ENCODE measurements at regions not wholly inside any gene's neighbourhood (a gene's known extent, or its start where the extent isn't known, plus 50 kb on each side); places are given as distances from the start of the nearest gene placed in this dataset.

DNA sequence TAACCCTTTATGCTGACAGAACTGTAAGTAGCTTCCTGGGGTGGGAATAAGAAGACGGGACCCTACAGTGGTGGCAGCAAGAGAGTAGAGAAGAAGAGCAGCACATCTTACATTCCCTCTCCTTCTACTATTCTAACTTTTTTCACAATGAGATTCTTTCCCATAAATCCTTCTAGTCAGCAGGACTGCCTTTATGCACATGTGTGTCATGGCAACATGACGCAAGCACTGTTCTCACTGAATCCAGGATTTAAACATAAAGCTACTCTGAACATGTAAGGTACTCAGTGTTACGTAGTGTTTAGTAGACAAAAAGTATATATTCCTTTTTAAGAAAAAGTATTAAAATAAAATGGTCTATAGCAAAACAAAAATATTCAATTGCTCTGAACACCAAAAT, 309.7 kb upstream of the LYPLAL1 start:
- FAIRE-seq (no peak), DNase-seq (ENCODE audit: low spot score) (no peak)

- FAIRE-seq = no peak
- no peak for DNase-seq (ENCODE audit: low spot score)
Observed at GRCh38 chr1:218865591-218865990, 308.1 kb upstream of the LYPLAL1 start.

- no peak for DNase-seq (ENCODE audit: low spot score)
- no peak for FAIRE-seq
Observed at GRCh38 chr1:218866507-218866906, 307.2 kb upstream of the LYPLAL1 start.

DNA sequence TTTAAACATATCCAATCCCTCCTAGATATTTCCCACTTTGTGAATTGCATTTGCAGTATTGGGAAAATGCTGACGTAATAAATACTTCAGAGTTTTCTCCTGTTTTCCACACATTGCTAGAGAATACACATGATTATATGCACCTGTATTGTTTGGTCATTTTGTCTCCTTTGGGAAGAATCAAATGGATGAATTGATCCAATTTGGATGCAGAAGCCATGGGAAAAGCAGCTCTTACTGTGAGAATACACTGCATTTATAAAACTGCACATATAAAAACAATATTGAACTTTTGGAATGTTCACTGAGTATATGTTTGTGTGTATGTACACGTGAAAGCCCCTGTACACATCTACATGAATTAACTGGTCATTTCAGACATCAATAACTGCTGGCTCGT, 306.6 kb upstream of the LYPLAL1 start:
- FAIRE-seq = no peak
- DNase-seq (ENCODE audit: low spot score) = no peak

DNA sequence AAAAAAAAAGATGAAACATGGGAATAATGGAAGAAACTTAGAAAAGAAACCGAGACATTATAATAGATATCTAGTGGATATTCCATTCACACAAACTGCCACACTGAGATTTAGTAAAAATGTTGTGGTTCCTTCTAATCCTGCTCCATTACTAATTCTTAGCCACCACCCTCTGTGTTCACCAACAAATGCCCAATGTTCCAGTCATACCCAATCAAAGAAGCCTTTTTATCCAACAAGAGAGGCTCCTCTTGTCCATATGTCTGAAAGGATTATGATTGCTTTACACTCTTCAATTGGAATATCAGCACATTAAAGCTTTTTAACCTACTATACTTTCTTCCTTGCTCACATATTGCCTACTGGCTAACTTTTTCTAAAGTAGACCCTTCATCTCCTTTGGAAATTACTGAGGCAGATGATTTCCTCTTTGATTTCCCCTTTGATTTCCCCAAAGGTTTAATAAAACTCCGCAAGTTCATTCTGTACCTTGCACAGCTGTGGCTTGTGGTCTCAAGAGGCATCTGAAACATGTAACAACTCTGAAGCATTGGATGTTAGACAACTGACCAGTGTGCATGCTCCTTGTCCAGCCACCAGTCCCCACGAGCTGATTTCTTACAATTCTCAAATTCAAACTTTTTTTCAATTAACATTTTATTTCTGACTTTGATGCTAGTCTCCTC, 305.6 kb upstream of the LYPLAL1 start:
- no peak for FAIRE-seq
- no peak for DNase-seq (ENCODE audit: low spot score)

DNA sequence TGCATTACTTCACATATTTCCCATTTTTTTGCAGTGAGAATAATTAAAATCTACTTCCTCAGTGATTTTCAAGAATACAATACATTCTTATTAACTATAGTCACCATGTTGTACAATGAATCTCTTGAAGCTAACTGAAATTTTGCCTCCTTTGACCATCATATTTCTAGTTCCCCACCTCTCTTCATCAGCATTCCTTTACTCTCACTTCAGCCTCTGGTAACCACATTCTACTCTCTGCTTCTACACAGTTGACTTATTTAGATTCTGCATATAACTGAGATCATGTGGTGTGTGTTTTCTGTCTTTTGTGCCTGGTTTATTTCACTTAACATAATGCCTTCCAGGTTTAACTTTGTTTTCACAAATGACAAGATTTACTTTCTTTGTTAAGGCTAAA, 304.4 kb upstream of the LYPLAL1 start:
- no peak for FAIRE-seq

DNA sequence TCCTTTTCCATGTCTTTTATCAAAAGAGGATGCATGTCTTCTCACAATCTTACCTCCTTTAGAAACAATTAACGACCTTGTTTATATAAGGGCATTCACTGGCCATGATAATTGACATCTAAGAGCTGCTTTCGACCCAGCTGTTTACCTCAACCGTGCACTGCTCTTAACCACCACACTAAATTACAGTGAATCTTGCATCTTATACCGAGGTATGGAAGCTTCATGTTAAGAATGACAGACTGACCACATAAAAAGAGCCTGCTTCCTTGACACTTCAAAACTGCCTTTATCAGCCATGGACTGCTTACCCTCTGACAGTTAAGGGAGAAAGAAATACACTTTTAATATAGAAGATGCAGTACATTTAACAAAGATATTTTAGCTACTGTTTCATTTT, 301.7 kb upstream of the LYPLAL1 start:
- FAIRE-seq (no peak), DNase-seq (ENCODE audit: low spot score) (no peak)

More for the DNA sequence above, 304.4 kb upstream of the LYPLAL1 start:
- no peak for DNase-seq (ENCODE audit: low spot score)

DNA sequence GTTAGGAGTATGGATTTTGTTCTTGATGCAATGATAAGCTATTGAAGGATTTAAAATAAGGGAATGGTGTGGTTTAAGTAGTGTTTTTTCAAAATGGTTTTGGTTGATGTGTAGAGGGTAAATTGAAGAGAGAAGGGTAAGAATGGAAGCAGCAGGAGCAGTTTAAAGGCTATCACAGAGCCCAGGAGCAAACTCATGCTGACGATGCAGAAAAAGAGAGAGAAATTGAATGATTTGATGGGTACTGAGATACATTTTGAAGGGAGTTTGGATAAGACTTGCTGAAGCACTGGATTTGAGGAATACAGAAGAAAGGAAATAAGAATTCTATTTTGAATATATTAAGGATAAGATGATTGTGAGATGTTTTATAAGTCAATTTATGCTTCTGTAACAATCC, 300.8 kb upstream of the LYPLAL1 start:
- FAIRE-seq (no peak), DNase-seq (ENCODE audit: low spot score) (no peak)

- peak; percentile 91 for FAIRE-seq
- DNase-seq (ENCODE audit: low spot score) = peak; percentile 89
Observed at GRCh38 chr1:218874313-218874712, 299.4 kb upstream of the LYPLAL1 start.

DNA sequence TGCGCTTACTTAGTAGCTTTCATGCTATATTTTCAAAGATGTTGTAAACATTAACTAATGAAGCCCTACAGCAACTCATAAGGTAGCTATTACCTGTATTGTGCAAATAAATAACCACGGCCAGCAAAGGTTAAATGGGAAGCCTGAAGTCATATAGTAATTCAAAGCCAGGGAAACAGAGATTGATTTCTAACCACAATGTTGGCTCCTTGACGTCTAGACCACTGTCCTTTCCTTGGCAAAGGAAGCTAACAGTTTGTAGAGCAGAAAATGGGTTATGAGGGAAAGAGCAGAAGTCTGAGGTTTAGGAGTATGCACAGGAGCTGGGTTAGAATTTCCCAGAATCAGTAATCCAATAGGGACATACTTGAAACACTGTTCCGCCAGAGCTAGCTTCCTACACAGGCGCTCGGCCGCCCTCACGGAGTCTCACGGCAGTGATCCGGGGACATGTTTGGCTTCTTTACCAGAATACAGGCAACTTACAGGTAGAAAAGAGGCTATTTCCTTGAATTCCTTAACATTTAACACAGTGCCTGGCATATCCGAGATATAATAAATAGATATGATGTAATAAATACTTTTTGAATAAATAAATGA, 298.8 kb upstream of the LYPLAL1 start:
- FAIRE-seq (no peak), DNase-seq (ENCODE audit: low spot score) (no peak)

- DNase-seq (ENCODE audit: low spot score) = peak; percentile 48
- peak; percentile 72 for FAIRE-seq
Observed at GRCh38 chr1:218878369-218878768, 295.3 kb upstream of the LYPLAL1 start.

- DNase-seq (ENCODE audit: low spot score) = no peak
- no peak for FAIRE-seq
Observed at GRCh38 chr1:218880484-218881060, 293.1 kb upstream of the LYPLAL1 start.

- FAIRE-seq = no peak
- no peak for DNase-seq (ENCODE audit: low spot score)
Observed at GRCh38 chr1:218882454-218882853, 291.2 kb upstream of the LYPLAL1 start.

GRCh38 chr1:218886101-218886871, 287.4 kb upstream of the LYPLAL1 start:
- no peak for DNase-seq (ENCODE audit: low spot score)
- no peak for FAIRE-seq

GRCh38 chr1:218887141-218887925, 286.3 kb upstream of the LYPLAL1 start:
- no peak for DNase-seq (ENCODE audit: low spot score)
- no peak for FAIRE-seq

GRCh38 chr1:218890451-218890850, 283.2 kb upstream of the LYPLAL1 start:
- DNase-seq (ENCODE audit: low spot score) (no peak), FAIRE-seq (no peak)

DNA sequence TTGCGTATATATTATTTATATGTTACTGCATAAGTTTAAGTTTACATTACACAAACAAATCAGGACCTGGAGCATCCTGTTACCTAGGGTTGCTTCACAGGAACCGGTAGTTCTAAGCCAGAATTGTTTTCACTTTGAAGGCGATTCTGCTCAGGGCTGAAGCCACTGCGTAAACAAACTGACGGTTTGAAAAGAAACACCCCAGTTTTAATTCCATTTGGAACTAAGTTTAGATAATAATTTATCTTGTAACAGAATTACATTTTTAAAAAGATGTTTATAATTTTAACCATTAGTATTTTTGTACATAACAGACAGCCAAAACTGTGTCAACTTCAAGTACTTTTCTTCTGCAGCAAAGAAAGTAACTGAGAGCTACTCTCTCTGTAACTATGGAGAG, 282.1 kb upstream of the LYPLAL1 start:
- FAIRE-seq = no peak
- no peak for DNase-seq (ENCODE audit: low spot score)

DNA sequence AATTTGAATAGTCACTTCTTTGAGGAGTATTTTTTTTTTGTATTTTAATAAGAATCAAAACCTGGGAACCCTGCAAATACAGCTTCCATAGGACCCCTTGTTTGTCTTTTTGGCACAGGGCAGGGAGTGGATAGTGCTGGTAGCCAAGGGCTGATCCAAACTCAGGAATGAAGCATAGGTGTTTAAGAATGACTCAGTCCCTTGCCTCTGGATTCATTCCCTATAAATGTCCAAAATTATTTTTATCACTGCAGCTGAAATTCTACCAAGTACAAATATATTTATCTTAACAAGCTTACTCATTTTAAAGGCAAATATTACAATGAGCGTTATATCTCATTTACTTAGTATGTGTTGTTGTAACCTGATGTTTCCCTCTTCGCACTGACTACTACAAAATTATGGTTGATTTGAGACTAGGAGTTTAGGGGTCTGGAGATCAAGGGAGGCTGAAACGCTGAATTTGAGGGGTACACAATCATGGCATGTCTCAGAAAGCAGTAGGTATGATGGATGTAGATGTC, 278.6 kb upstream of the LYPLAL1 start:
- DNase-seq (ENCODE audit: low spot score) (no peak), FAIRE-seq (no peak)

DNA sequence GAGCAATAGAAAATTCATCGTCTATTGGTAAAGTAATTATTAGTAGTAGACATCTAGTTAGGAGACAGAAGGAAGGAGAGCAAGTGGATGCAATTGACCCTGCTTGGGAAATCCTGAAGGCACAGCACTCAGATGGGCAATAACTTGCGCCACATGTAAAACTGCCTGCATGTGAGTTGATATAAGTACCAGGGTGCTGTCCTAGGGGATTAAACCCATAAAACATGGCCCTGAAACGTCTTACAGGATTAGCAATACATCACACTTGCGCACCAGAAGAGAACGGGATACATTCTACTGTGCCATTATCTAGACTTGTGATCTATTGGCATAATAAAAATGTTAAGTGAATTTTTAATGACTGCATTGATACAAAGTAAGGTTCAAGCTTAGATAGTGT, 277.5 kb upstream of the LYPLAL1 start:
- no peak for DNase-seq (ENCODE audit: low spot score)
- no peak for FAIRE-seq

- DNase-seq (ENCODE audit: low spot score) (no peak), FAIRE-seq (no peak)
Observed at GRCh38 chr1:218898921-218899320, 274.8 kb upstream of the LYPLAL1 start.

DNA sequence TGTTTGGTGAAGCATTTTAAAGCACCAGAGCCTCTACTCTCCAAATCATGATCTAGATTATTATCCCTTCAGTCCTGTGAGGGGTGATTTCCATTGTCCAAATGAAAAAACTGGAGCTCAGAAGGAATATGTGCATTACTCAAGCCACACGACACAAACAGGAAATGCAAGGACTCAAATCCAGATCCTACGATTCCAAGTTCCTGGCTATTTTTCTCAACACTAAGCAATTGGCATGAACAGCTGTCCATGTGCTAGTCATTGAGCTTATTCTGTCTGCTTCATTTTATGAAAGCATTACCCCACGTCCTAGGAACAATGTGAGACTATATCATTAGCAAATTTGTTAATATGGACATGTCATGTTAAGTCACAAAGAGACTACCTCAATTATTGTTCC, 273.1 kb upstream of the LYPLAL1 start:
- FAIRE-seq (no peak), DNase-seq (ENCODE audit: low spot score) (no peak)
